NT2/D1 (cell line): ENCODE measurements at regions not wholly inside any gene's neighbourhood (a gene's known extent, or its start where the extent isn't known, plus 50 kb on each side); places are given as distances from the start of the nearest gene placed in this dataset.

Experiments used
- DNase-seq: peaks from one replicate; pipeline ENCODE4 v3.0.0-alpha.2; 2011; ENCODE audit warnings: low read depth, low spot score
- H3K27me3 ChIP-seq: 2 replicates; pipeline ENCODE4 v1.6.0; 2011; ENCODE audit warnings: mild to moderate bottlenecking; ENCODE audit not compliant: insufficient read length, insufficient read depth
- H3K36me3 ChIP-seq: 2 replicates; pipeline ENCODE4 v1.6.1; 2011; ENCODE audit warnings: mild to moderate bottlenecking, low read length, mixed read lengths; ENCODE audit not compliant: insufficient read depth, insufficient read length
- H3K4me1 ChIP-seq: 2 replicates; pipeline ENCODE4 v1.5.1; 2011; ENCODE audit not compliant: insufficient read depth, insufficient read length
- H3K4me3 ChIP-seq: 2 replicates; pipeline ENCODE4 v1.5.1; 2011; ENCODE audit warnings: low read depth; ENCODE audit not compliant: insufficient read length
- H3K9ac ChIP-seq: 2 replicates; pipeline ENCODE4 v1.6.0; 2011; ENCODE audit warnings: low read depth; ENCODE audit not compliant: insufficient read length
- H3K9me3 ChIP-seq: 2 replicates; pipeline ENCODE4 v1.5.1; 2011; ENCODE audit warnings: mild to moderate bottlenecking, low read length; ENCODE audit not compliant: insufficient read depth
- SUZ12 ChIP-seq: IDR thresholded peaks from 2 replicates; pipeline ENCODE4 v1.6.1; 2011; ENCODE audit not compliant: insufficient read length, insufficient read depth; ENCODE audit errors: extremely low read depth
- YY1 ChIP-seq: IDR thresholded peaks from 2 replicates; pipeline ENCODE4 v1.6.1; 2011; ENCODE audit not compliant: insufficient read length, insufficient read depth
- ZNF274 ChIP-seq: IDR thresholded peaks from 2 replicates; pipeline ENCODE4 v1.6.1; 2011; ENCODE audit warnings: mild to moderate bottlenecking, low read depth, low read length

DNA sequence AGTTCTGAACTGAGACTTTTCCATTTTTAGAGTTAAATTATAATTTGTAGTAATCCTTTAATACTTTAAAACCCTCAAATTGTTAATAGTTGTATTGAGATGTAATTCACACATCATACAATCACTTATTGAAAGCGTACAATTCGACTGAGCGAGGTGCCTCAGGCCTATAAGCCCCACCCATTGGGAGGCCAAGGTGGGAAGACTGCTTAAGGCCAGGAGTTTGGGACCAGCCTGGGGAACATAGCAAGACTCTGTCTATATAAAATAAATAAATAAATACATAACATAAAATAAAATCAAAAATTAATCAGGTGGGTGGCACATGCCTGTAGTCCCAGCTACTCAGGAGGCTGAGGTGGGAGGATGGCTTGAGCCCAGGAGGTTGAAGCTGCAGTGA is 70.3 kb downstream of the RWDD4 start:
- Histone ChIP-seq H3K9ac (no peak overlapping the region), H3K36me3 (no peaks in the 10 kb centered on the region), H3K4me1 (no peaks in the 10 kb centered on the region), H3K27me3 (no peaks in the 10 kb centered on the region), H3K4me3 (no peak overlapping the region), H3K9me3 (no peaks in the 10 kb centered on the region)
- no peak for DNase-seq
- no peak for TF ChIP-seq SUZ12
- no peak for TF ChIP-seq YY1
- no peak for TF ChIP-seq ZNF274

DNA sequence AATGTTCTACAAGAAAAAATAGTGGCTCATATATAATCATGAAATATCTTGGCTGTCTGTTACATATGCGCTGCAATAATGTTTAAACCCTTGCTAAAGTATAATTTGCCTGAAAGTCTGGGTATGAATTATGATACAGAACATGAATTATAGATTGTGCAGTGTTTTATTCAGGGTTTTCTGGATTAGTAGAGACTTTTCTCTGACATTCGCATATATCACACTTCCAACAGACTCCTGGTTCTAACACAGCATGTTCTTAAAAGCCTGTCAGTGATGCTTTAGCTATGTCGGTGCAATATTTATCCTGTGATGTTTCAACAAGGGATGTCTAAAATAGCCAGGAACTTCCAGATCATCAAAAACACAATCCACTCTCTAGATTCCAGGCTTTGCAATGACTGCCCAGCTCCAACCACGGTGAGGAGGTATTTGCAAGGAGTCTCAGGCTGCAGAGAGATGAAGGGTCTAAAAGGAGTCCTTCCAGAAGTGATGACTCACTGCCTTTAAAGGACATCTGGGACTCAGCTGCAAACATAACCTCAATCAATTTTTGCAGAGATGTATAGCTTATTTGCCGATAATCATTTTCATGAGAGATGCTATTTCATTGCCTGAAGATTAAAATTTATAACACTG is 69.4 kb downstream of the RWDD4 start:
- H3K4me1 ChIP-seq = no peaks in the 10 kb centered on the region
- DNase-seq = no peak
- no peaks in the 10 kb centered on the region for H3K36me3 ChIP-seq
- TF ChIP-seq YY1 = no peak
- no peak for TF ChIP-seq SUZ12
- no peak for TF ChIP-seq ZNF274
- H3K9me3 ChIP-seq = no peaks in the 10 kb centered on the region
- H3K27me3 ChIP-seq = no peaks in the 10 kb centered on the region
- no peak overlapping the region for H3K4me3 ChIP-seq
- H3K9ac ChIP-seq = no peak overlapping the region
